HepG2 (cell line): ENCODE measurements at regions not wholly inside any gene's neighbourhood (a gene's known extent, or its start where the extent isn't known, plus 50 kb on each side); places are given as distances from the start of the nearest gene placed in this dataset.

Source experiments
- ATAC-seq: fragments of 200-7000 bp; cut with Tn5 transposase; 3 replicates; pipeline ENCODE4 v1.9.1; 2020; ENCODE audit warnings: mild to moderate bottlenecking, moderate library complexity
- BruUV-seq: library from RNA; stranded (reverse); fragments of 400-500 nt; replicated peaks from 2 replicates; lab custom pipeline; 2021; lab: Mats Ljungman, UMichigan
- CTCF ChIA-PET: fragments of 300-600 bp; formaldehyde crosslinking; extraction: SDS; loops from one replicate; lab custom pipeline; 2021; ENCODE audit warnings: low total read pairs, inconsistent platforms, low intra/inter-chr PET ratio; lab: Yijun Ruan, JAX
- POLR2A ChIA-PET: fragments of 350-600 bp; sonication (Branson Sonifier 250); formaldehyde crosslinking; loops from one replicate; lab custom pipeline; 2020; ENCODE audit warnings: antibody characterized with exemption, inconsistent platforms; lab: Yijun Ruan, JAX
- DNase-seq: peaks from one replicate; pipeline ENCODE4 v3.0.0-alpha.2; 2015; ENCODE audit warnings: low spot score
- FAIRE-seq: peaks from 3 replicates; lab custom pipeline; 2011; peaks lifted over from hg19 to GRCh38; lab: Jason Lieb, UNC
- H2AFZ ChIP-seq: one replicate; pipeline ENCODE4 v1.6.1; 2011; ENCODE audit warnings: low read length, inconsistent platforms
- H3K27ac ChIP-seq: fragments of 300-600 bp; 3 replicates; pipeline ENCODE4 v1.8.0; 2011; ENCODE audit warnings: mixed run types, mild to moderate bottlenecking, mixed read lengths, low read length, inconsistent platforms; ENCODE audit not compliant: insufficient read depth; ENCODE audit errors: extremely low read length
- H3K27me3 ChIP-seq, 2 experiments: fragments of 200-600 bp in 1 of 2; 2 replicates in 1 of 2; 3 replicates in 1 of 2; pipeline versions ENCODE4 v1.6.0 to v1.8.0; 2011; ENCODE audit warnings: low read length in 2 of 2, mild to moderate bottlenecking in 2 of 2, moderate library complexity in 2 of 2, inconsistent platforms in 1 of 2; ENCODE audit not compliant: insufficient read depth in 2 of 2, control insufficient read depth in 1 of 2
- H3K36me3 ChIP-seq, 2 experiments: fragments of 200-600 bp in 1 of 2; replicated peaks in 1 of 2; 2 replicates in 1 of 2; 3 replicates in 1 of 2; pipeline versions ENCODE4 v1.5.1 to v1.8.0; 2011; ENCODE audit warnings: low read length in 2 of 2, inconsistent platforms in 1 of 2; ENCODE audit not compliant: insufficient read depth in 2 of 2, control insufficient read depth in 1 of 2
- H3K4me1 ChIP-seq: 2 replicates; pipeline ENCODE4 v1.5.1; 2012; ENCODE audit warnings: low read length, inconsistent platforms; ENCODE audit not compliant: insufficient read depth
- H3K4me2 ChIP-seq: 2 replicates; pipeline ENCODE4 v1.6.0; 2011; ENCODE audit warnings: low read depth, low read length, inconsistent platforms
- H3K4me3 ChIP-seq, 3 experiments: fragments of 200-600 bp in 1 of 3; sonication (generic), shearing (Covaris generic) in 1 of 3; replicated peaks in 1 of 3; 2 replicates each; pipeline ENCODE4 v1.5.1; 2011 to 2016; ENCODE audit warnings: low read length in 3 of 3, inconsistent platforms in 2 of 3, low read depth in 2 of 3, mild to moderate bottlenecking in 2 of 3, control low read depth in 1 of 3, mixed read lengths in 1 of 3; ENCODE audit not compliant: insufficient read depth in 1 of 3
- H3K79me2 ChIP-seq: one replicate; pipeline ENCODE4 v1.6.1; 2011; ENCODE audit warnings: low read length, inconsistent platforms; ENCODE audit not compliant: insufficient read depth
- H3K9ac ChIP-seq: 2 replicates; pipeline ENCODE4 v1.6.0; 2011; ENCODE audit warnings: mild to moderate bottlenecking, low read depth, low read length, inconsistent platforms; ENCODE audit not compliant: insufficient read depth
- H3K9me3 ChIP-seq: 2 replicates; pipeline ENCODE4 v1.5.1; 2012; ENCODE audit warnings: mild to moderate bottlenecking, low read length
- H4K20me1 ChIP-seq: 2 replicates; pipeline ENCODE4 v1.6.0; 2011; ENCODE audit warnings: inconsistent platforms, mild to moderate bottlenecking, low read length, moderate library complexity; ENCODE audit not compliant: insufficient read depth
- CBX1 ChIP-seq: IDR thresholded peaks from one replicate; pipeline ENCODE4 v1.6.1; 2016; ENCODE audit warnings: antibody characterized with exemption, low read depth
- CSRNP2 ChIP-seq: sonication (generic); formaldehyde crosslinking; conservative IDR thresholded peaks from 2 replicates; pipeline ENCODE4 v1.8.0; 2022; ENCODE audit warnings: low read depth, missing genetic modification reagents
- DZIP1 ChIP-seq: sonication (generic); formaldehyde crosslinking; IDR thresholded peaks from 2 replicates; pipeline ENCODE4 v1.5.0; 2020; ENCODE audit warnings: mild to moderate bottlenecking, missing genetic modification reagents
- E2F2 ChIP-seq: sonication (generic); formaldehyde crosslinking; IDR thresholded peaks from 2 replicates; pipeline ENCODE4 v1.4.0; 2020; ENCODE audit warnings: missing genetic modification reagents, borderline replicate concordance
- HDAC1 ChIP-seq: sonication (generic); formaldehyde crosslinking; IDR thresholded peaks from 2 replicates; pipeline ENCODE4 v1.5.1; 2020; ENCODE audit warnings: mild to moderate bottlenecking, missing genetic modification reagents
- KDM2A ChIP-seq: sonication (generic); formaldehyde crosslinking; IDR thresholded peaks from 2 replicates; pipeline ENCODE4 v1.4.0; 2020; ENCODE audit warnings: low read depth, missing genetic modification reagents, borderline replicate concordance
- KDM5A ChIP-seq: fragments of 200-600 bp; sonication (generic); IDR thresholded peaks from 2 replicates; pipeline ENCODE4 v1.7.0; 2018; ENCODE audit warnings: antibody characterized with exemption, mild to moderate bottlenecking, low read length, borderline replicate concordance
- MAFF ChIP-seq: IDR thresholded peaks from 2 replicates; pipeline ENCODE4 v1.6.1; 2011; ENCODE audit warnings: low read depth, low read length, improper control_type of control experiment
- NBN ChIP-seq: fragments of 450-650 bp; conservative IDR thresholded peaks from 2 replicates; pipeline ENCODE4 v1.6.1; 2017
- POLR2AphosphoS2 ChIP-seq: IDR thresholded peaks from 2 replicates; pipeline ENCODE4 v1.6.1; 2011; ENCODE audit warnings: low read depth, low read length, improper control_type of control experiment
- RFX3 ChIP-seq: IDR thresholded peaks from 2 replicates; pipeline ENCODE4 v1.6.1; 2016; ENCODE audit warnings: missing biosample characterization, missing genetic modification reagents
- ZFP36L1 ChIP-seq: sonication (generic); formaldehyde crosslinking; IDR thresholded peaks from 2 replicates; pipeline ENCODE4 v1.8.0; 2022; ENCODE audit warnings: mild to moderate bottlenecking, missing genetic modification reagents, moderate library complexity
- ZNF251 ChIP-seq: sonication (generic); formaldehyde crosslinking; IDR thresholded peaks from 2 replicates; pipeline ENCODE4 v1.9.0; 2021; ENCODE audit warnings: mild to moderate bottlenecking, missing genetic modification reagents
- ZNF33A ChIP-seq: sonication (generic); formaldehyde crosslinking; IDR thresholded peaks from 2 replicates; pipeline ENCODE4 v1.5.1; 2020; ENCODE audit warnings: missing genetic modification reagents, mild to moderate bottlenecking, moderate library complexity, borderline replicate concordance
- ZNF460 ChIP-seq: sonication (generic); formaldehyde crosslinking; IDR thresholded peaks from 2 replicates; pipeline ENCODE4 v1.5.1; 2020; ENCODE audit warnings: missing genetic modification reagents, mild to moderate bottlenecking, borderline replicate concordance
- ZNF878 ChIP-seq: sonication (generic); formaldehyde crosslinking; IDR thresholded peaks from 2 replicates; pipeline ENCODE4 v1.8.1; 2023; ENCODE audit warnings: mild to moderate bottlenecking, missing genetic modification reagents, moderate library complexity
- WGBS: methylation state at CpG from one replicate; pipeline ENCODE4 v1.1.6; 2017; ENCODE audit warnings: low lambda C conversion rate; 5-methylcytosine and 5-hydroxymethylcytosine counted together
- in situ Hi-C: cut with HindIII; loops from 2 replicates; pipeline ENCODE4 v1.10.0; 2017; ENCODE audit warnings: low pct_unique_long_range_greater_than_20kb; ENCODE audit not compliant: extremely low pct_ligation_motif_present
- intact Hi-C: fragments of 100-400 bp; cut with micrococcal nuclease; formaldehyde crosslinking; loops from one replicate; pipeline ENCODE4 v1.10.0; 2022; ENCODE audit not compliant: unreplicated experiment
- TF ChIP-seq, protein P1 (sequence below): sonication (generic); formaldehyde crosslinking; IDR thresholded peaks from 2 replicates; pipeline ENCODE4 v1.5.1; 2020; ENCODE audit warnings: mild to moderate bottlenecking, missing genetic modification reagents, moderate library complexity

DNA sequence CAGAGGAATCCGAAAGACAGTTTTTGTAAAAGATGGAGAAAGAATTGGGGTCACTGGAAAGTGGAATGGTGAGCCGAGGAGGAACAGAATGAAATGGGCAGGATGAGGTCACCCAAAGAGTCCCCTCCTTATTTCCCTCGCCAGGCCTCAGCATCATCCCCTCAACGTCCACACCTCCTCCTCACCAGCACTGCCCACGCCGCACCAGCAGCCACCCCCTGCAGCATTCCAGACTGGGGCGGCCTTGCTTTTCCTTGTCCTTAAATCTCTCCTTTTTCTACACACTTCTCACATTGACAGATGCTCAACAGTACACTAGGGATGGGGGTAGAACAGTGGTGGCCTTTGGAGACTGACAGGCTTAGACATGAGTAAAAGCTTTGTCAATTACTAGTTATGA, 363.1 kb upstream of the NOX3 start:
- FAIRE-seq (no peak), DNase-seq (no peak), ATAC-seq (no peak)
- H3K9me3 ChIP-seq, result no peaks in the 10 kb centered on the region
- BruUV-seq, result no TSS peak
- H2AFZ ChIP-seq, result no peak overlapping the region
- no peak overlapping the region for H3K27ac ChIP-seq
- no peaks in the 10 kb centered on the region; the same call in 1 of the 2 replicates for H4K20me1 ChIP-seq
- in situ Hi-C loops, result no loop called here
- POLR2A ChIA-PET, result no interaction called here
- 20% methylated on average over 7 of the region's 7 CpGs for WGBS
- H3K4me1 ChIP-seq, result no peaks in the 10 kb centered on the region
- CTCF ChIA-PET, result no interaction called here
- no peak overlapping the region for H3K9ac ChIP-seq
- intact Hi-C loops, result no loop called here
- no peak overlapping the region for H3K4me3 ChIP-seq
- H3K36me3 ChIP-seq, result no peaks in the 10 kb centered on the region
- H3K79me2 ChIP-seq, result no peaks in the 10 kb centered on the region
- no peak overlapping the region for H3K4me2 ChIP-seq
- H3K27me3 ChIP-seq, result peaks cover 0 to 18% of the 10 kb centered on the region in 2 experiments; a peak in 2 of 5 replicates
- TF ChIP-seq KDM5A (no peak), NBN (no peak), ZNF33A (CRISPR knock-in tag) (no peak), ZNF878 (CRISPR knock-in tag) (no peak), HDAC1 (CRISPR knock-in tag) (no peak), E2F2 (CRISPR knock-in tag) (no peak), ZNF460 (no peak), CBX1 (no peak), ZNF251 (CRISPR knock-in tag) (no peak), POLR2AphosphoS2 (no peak), RFX3 (CRISPR knock-in tag) (no peak), KDM2A (CRISPR knock-in tag) (no peak), DZIP1 (no peak), ZFP36L1 (no peak), CSRNP2 (CRISPR knock-in tag) (no peak), MAFF (no peak)
- TF ChIP-seq, protein P1, sequence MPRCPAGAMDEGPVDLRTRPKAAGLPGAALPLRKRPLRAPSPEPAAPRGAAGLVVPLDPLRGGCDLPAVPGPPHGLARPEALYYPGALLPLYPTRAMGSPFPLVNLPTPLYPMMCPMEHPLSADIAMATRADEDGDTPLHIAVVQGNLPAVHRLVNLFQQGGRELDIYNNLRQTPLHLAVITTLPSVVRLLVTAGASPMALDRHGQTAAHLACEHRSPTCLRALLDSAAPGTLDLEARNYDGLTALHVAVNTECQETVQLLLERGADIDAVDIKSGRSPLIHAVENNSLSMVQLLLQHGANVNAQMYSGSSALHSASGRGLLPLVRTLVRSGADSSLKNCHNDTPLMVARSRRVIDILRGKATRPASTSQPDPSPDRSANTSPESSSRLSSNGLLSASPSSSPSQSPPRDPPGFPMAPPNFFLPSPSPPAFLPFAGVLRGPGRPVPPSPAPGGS, result no peak
